AG04449 (cell line): ENCODE measurements at regions not wholly inside any gene's neighbourhood (a gene's known extent, or its start where the extent isn't known, plus 50 kb on each side); places are given as distances from the start of the nearest gene placed in this dataset.

Source experiments
- CTCF ChIA-PET: fragments of 350-600 bp; formaldehyde crosslinking; extraction: SDS; loops from one replicate; lab custom pipeline; 2021; ENCODE audit warnings: antibody characterized with exemption; lab: Yijun Ruan, JAX
- POLR2A ChIA-PET: fragments of 400-600, 350-600 bp; formaldehyde crosslinking; extraction: SDS; loops from one replicate; lab custom pipeline; 2020; ENCODE audit warnings: antibody characterized with exemption, inconsistent platforms; lab: Yijun Ruan, JAX
- DNase-seq: peaks from one replicate; pipeline ENCODE4 v3.0.0-alpha.2; 2010; ENCODE audit warnings: low read depth, low spot score
- H3K4me3 ChIP-seq: 2 replicates; pipeline ENCODE4 v1.5.1; 2011; ENCODE audit warnings: low read depth, mild to moderate bottlenecking, control low read depth, low read length
- TF ChIP-seq, protein P1 (sequence below): IDR thresholded peaks from one replicate; pipeline ENCODE4 v1.5.1; 2011; ENCODE audit warnings: mild to moderate bottlenecking, moderate library complexity, low read length, control low read depth, inconsistent platforms; ENCODE audit not compliant: insufficient read depth; ENCODE audit errors: missing control alignments

GRCh38 chr13:86838411-86839120, 832.6 kb upstream of the SLITRK5 start:
- TF ChIP-seq, protein P1, sequence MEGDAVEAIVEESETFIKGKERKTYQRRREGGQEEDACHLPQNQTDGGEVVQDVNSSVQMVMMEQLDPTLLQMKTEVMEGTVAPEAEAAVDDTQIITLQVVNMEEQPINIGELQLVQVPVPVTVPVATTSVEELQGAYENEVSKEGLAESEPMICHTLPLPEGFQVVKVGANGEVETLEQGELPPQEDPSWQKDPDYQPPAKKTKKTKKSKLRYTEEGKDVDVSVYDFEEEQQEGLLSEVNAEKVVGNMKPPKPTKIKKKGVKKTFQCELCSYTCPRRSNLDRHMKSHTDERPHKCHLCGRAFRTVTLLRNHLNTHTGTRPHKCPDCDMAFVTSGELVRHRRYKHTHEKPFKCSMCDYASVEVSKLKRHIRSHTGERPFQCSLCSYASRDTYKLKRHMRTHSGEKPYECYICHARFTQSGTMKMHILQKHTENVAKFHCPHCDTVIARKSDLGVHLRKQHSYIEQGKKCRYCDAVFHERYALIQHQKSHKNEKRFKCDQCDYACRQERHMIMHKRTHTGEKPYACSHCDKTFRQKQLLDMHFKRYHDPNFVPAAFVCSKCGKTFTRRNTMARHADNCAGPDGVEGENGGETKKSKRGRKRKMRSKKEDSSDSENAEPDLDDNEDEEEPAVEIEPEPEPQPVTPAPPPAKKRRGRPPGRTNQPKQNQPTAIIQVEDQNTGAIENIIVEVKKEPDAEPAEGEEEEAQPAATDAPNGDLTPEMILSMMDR = no peak
- POLR2A ChIA-PET = no interaction called here
- no peak overlapping the region for H3K4me3 ChIP-seq
- CTCF ChIA-PET = no interaction called here
- DNase-seq = no peak

DNA sequence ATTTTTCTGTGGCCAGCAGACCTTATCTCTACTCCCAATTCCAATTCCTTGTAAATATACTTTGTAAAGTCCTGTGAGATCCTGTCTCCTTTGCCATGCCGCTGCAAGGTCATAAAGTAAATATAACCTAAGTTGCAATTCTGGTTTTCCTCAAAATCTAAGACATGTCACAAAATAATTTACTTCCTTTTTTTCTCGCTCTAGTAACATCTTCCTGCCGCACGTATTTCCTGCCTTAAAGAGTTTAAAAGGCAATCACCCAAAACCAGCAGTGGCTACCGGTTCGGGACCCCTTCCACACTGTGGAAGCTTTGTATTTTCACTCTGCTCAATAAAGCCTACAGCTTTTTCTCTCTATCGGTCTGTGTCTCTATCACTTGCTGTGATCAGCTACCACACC, 832.0 kb upstream of the SLITRK5 start:
- TF ChIP-seq, protein P1 = no peak
- ChIA-PET POLR2A (no interaction called here), CTCF (no interaction called here)
- DNase-seq = no peak
- no peak overlapping the region for H3K4me3 ChIP-seq

GRCh38 chr13:86840250-86841191, 830.6 kb upstream of the SLITRK5 start:
- TF ChIP-seq, protein P1 = no peak
- no peak overlapping the region for H3K4me3 ChIP-seq
- no peak for DNase-seq
- ChIA-PET CTCF (no interaction called here), POLR2A (no interaction called here)

DNA sequence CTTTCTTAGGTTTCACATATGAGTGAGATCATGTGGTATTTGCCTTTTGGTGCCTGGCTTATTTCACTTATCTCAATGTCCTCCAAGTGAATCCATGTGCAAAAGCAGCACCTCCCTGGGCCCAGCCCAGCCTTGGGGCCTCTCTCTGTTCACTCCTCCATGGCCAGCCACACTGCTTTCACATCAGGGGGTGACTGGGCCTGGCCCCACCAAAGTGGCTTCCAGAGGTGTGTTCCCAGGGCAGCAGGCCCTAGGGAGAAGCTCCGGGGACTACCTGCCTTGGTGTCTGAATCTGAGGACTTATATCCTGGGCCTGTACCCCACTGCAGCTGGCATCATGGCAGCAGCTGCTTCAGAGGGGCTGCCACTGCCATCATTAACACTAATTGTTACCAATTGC, 829.9 kb upstream of the SLITRK5 start:
- ChIA-PET CTCF (no interaction called here), POLR2A (no interaction called here)
- H3K4me3 ChIP-seq = no peak overlapping the region
- TF ChIP-seq, protein P1 = no peak
- DNase-seq = no peak

DNA sequence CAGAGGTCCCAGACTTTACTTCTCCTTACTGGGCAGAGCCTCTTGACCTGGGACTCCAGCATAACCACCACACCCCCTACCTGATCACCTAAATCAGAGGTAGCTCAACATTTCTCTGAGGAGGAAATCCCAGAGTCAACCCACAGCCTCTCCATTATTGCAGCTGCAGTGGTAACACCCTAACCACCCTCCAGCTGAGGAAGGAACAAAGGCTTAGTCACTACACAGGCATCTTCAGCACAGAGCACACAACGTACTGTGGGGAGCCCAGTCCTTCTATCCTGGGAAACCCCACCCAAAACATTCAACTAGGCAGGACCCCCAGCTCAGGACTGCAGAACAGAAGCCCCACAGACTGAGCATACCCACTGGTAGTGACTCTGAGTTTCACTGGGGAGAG, 824.7 kb upstream of the SLITRK5 start:
- TF ChIP-seq, protein P1 = no peak
- no peak for DNase-seq
- POLR2A ChIA-PET = no interaction called here
- CTCF ChIA-PET = no interaction called here
- H3K4me3 ChIP-seq = no peak overlapping the region

DNA sequence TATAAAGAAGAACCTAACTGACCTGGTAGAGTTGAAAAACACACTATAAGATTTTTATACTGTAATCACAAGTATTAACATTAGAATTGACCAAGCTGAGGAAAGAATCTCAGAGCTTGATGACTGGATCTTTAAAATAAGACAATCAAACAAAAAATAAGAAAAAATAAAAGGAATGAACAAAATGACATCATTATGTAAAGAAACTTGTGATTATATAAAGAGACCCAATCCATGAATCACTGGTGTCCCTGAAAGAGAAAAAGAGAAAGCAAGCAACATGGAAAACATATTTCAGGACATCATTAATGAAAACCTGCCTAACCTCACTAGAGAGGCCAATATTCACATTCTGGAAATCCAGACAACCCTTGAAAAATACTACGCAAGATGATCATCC, 822.5 kb upstream of the SLITRK5 start:
- TF ChIP-seq, protein P1 = no peak
- POLR2A ChIA-PET = no interaction called here
- CTCF ChIA-PET = no interaction called here
- H3K4me3 ChIP-seq = no peak overlapping the region
- no peak for DNase-seq
